GM20000 (cell line): ENCODE measurements at regions not wholly inside any gene's neighbourhood (a gene's known extent, or its start where the extent isn't known, plus 50 kb on each side); places are given as distances from the start of the nearest gene placed in this dataset.

Experiments used
- DNase-seq: peaks from one replicate; pipeline ENCODE4 v3.0.0; 2012; ENCODE audit warnings: low spot score
- CTCF ChIP-seq: IDR thresholded peaks from 2 replicates; pipeline ENCODE4 v1.5.1; 2012; ENCODE audit warnings: mild to moderate bottlenecking, control low read depth; ENCODE audit errors: extremely low read depth, missing control alignments

GRCh38 chr19:30293051-30293785, 79.0 kb upstream of the ZNF536 start:
- DNase-seq, result no peak
- no peak for TF ChIP-seq CTCF

- TF ChIP-seq CTCF, result no peak
- DNase-seq, result no peak
Measured at GRCh38 chr19:30297969-30298368, 74.2 kb upstream of the ZNF536 start.

GRCh38 chr19:30303131-30303654, 69.0 kb upstream of the ZNF536 start:
- DNase-seq, result no peak
- TF ChIP-seq CTCF, result no peak

GRCh38 chr19:30304540-30304939, 67.6 kb upstream of the ZNF536 start:
- DNase-seq, result no peak
- no peak for TF ChIP-seq CTCF

GRCh38 chr19:30305346-30306060, 66.7 kb upstream of the ZNF536 start:
- no peak for DNase-seq
- TF ChIP-seq CTCF, result no peak

GRCh38 chr19:30307191-30307974, 64.8 kb upstream of the ZNF536 start:
- no peak for DNase-seq
- TF ChIP-seq CTCF, result no peak
